WTC11 (cell line): ENCODE measurements at regions not wholly inside any gene's neighbourhood (a gene's known extent, or its start where the extent isn't known, plus 50 kb on each side); places are given as distances from the start of the nearest gene placed in this dataset.

Experiments used
- ATAC-seq: fragments of 200-7000 bp; cut with Tn5 transposase; 2 replicates; pipeline ENCODE4 v1.10.0; 2021; ENCODE audit warnings: mild to moderate bottlenecking, moderate library complexity
- CTCF ChIA-PET: fragments of 300-600 bp; sonication (Branson Sonifier 250); formaldehyde crosslinking; loops from one replicate; lab custom pipeline; 2021; ENCODE audit warnings: antibody characterized with exemption; lab: Charles Lee
- POLR2A ChIA-PET: fragments of 350-600 bp; sonication (Branson Sonifier 250); formaldehyde crosslinking; loops from one replicate; lab custom pipeline; 2021; ENCODE audit warnings: antibody characterized with exemption; lab: Charles Lee
- DNase-seq: peaks from one replicate; pipeline ENCODE4 v3.0.0; 2021; ENCODE audit warnings: low spot score
- H3K27ac Mint-ChIP-seq: 2 replicates; pipeline ENCODE4 v1.8.0; 2021; ENCODE audit warnings: mixed read lengths
- H3K27me3 Mint-ChIP-seq: 2 replicates; pipeline ENCODE4 v1.8.0; 2021; ENCODE audit warnings: low read depth, mild to moderate bottlenecking, moderate library complexity, mixed read lengths
- H3K36me3 Mint-ChIP-seq: 2 replicates; pipeline ENCODE4 v1.8.0; 2021; ENCODE audit warnings: mixed read lengths
- H3K4me1 Mint-ChIP-seq: 2 replicates; pipeline ENCODE4 v1.8.0; 2022; ENCODE audit warnings: mixed read lengths
- H3K4me3 Mint-ChIP-seq: 2 replicates; pipeline ENCODE4 v1.8.0; 2021; ENCODE audit warnings: mild to moderate bottlenecking, moderate library complexity, mixed read lengths
- H3K9me3 Mint-ChIP-seq: 2 replicates; pipeline ENCODE4 v1.8.0; 2021; ENCODE audit warnings: mixed read lengths
- CREB1 ChIP-seq: sonication (generic); formaldehyde crosslinking; IDR thresholded peaks from 2 replicates; pipeline ENCODE4 v1.8.0; 2023; ENCODE audit warnings: mild to moderate bottlenecking, missing genetic modification reagents
- FOXK1 ChIP-seq: sonication (generic); formaldehyde crosslinking; IDR thresholded peaks from 2 replicates; pipeline ENCODE4 v1.8.0; 2022; ENCODE audit warnings: mild to moderate bottlenecking, moderate library complexity, missing genetic modification reagents
- PRRX2 ChIP-seq: fragments of 250-450 bp; sonication (Bioruptor Pico); IDR thresholded peaks from 2 replicates; pipeline ENCODE4 v1.8.0; 2021; ENCODE audit warnings: mild to moderate bottlenecking
- RORB ChIP-seq: fragments of 250-450 bp; sonication (Bioruptor Pico); IDR thresholded peaks from 2 replicates; pipeline ENCODE4 v1.9.0; 2021; ENCODE audit warnings: mild to moderate bottlenecking
- SP1 ChIP-seq: sonication (generic); formaldehyde crosslinking; conservative IDR thresholded peaks from 2 replicates; pipeline ENCODE4 v1.8.1; 2022; ENCODE audit warnings: missing genetic modification reagents
- ZNF317 ChIP-seq: sonication (generic); formaldehyde crosslinking; IDR thresholded peaks from 2 replicates; pipeline ENCODE4 v1.8.1; 2023; ENCODE audit warnings: low read depth, mild to moderate bottlenecking, moderate library complexity, missing genetic modification reagents, borderline replicate concordance
- ZNF671 ChIP-seq: fragments of 250-450 bp; sonication (Bioruptor Pico); IDR thresholded peaks from 2 replicates; pipeline ENCODE4 v1.8.0; 2021; ENCODE audit warnings: mild to moderate bottlenecking
- TF ChIP-seq, protein P1 (sequence below): fragments of 250-450 bp; sonication (Bioruptor Pico); IDR thresholded peaks from 2 replicates; pipeline ENCODE4 v1.8.0; 2021; ENCODE audit warnings: mild to moderate bottlenecking
- TF ChIP-seq, protein P2 (sequence below): sonication (generic); formaldehyde crosslinking; IDR thresholded peaks from 2 replicates; pipeline ENCODE4 v1.8.1; 2023; ENCODE audit warnings: mild to moderate bottlenecking, missing genetic modification reagents, borderline replicate concordance
- TF ChIP-seq, protein P3 (sequence below): sonication (generic); formaldehyde crosslinking; conservative IDR thresholded peaks from 2 replicates; pipeline ENCODE4 v1.8.1; 2022; ENCODE audit warnings: mild to moderate bottlenecking, missing genetic modification reagents
- TF ChIP-seq, protein P4 (sequence below): fragments of 250-450 bp; sonication (Bioruptor Pico); conservative IDR thresholded peaks from 2 replicates; pipeline ENCODE4 v1.9.0; 2021; ENCODE audit warnings: mild to moderate bottlenecking
- TF ChIP-seq, protein P5 (sequence below): sonication (generic); formaldehyde crosslinking; IDR thresholded peaks from 2 replicates; pipeline ENCODE4 v1.8.0; 2022; ENCODE audit warnings: mild to moderate bottlenecking, missing genetic modification reagents
- TF ChIP-seq, protein P6 (sequence below): fragments of 250-450 bp; sonication (Bioruptor Pico); IDR thresholded peaks from 2 replicates; pipeline ENCODE4 v1.9.0; 2021; ENCODE audit warnings: mild to moderate bottlenecking, borderline replicate concordance
- TF ChIP-seq, protein P7 (sequence below): sonication (generic); formaldehyde crosslinking; IDR thresholded peaks from 2 replicates; pipeline ENCODE4 v1.8.1; 2022; ENCODE audit warnings: low read depth, missing genetic modification reagents, borderline replicate concordance

DNA sequence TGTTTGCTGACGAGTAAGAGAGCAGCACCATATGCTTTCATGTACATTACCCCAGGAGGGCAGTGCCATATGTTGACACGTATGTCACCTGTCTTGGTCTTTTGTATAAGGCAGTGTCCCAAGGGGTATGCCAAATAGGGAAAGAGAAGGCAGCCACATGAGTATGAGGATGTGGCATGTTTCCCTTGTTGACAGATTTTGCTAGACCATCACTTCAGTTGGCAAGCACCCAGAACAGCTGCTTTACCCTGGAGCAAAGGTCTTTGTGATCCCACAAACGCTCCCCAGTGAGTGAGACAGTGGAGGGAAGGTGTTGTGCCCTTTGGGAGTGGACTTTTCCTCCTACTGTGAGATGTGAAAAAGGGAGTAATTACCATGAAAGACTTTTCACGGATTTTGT, 350.1 kb downstream of the ETV1 start:
- Mint-ChIP-seq H3K27ac (no peak overlapping the region), H3K9me3 (no peaks in the 10 kb centered on the region), H3K4me3 (no peak overlapping the region), H3K27me3 (no peaks in the 10 kb centered on the region)
- POLR2A ChIA-PET: no interaction called here
- DNase-seq (no peak), ATAC-seq (no peak)
- CTCF ChIA-PET: no interaction called here
- TF ChIP-seq, protein P1, sequence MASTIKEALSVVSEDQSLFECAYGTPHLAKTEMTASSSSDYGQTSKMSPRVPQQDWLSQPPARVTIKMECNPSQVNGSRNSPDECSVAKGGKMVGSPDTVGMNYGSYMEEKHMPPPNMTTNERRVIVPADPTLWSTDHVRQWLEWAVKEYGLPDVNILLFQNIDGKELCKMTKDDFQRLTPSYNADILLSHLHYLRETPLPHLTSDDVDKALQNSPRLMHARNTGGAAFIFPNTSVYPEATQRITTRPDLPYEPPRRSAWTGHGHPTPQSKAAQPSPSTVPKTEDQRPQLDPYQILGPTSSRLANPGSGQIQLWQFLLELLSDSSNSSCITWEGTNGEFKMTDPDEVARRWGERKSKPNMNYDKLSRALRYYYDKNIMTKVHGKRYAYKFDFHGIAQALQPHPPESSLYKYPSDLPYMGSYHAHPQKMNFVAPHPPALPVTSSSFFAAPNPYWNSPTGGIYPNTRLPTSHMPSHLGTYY (CRISPR knock-in tag): no peak
- TF ChIP-seq, protein P2, sequence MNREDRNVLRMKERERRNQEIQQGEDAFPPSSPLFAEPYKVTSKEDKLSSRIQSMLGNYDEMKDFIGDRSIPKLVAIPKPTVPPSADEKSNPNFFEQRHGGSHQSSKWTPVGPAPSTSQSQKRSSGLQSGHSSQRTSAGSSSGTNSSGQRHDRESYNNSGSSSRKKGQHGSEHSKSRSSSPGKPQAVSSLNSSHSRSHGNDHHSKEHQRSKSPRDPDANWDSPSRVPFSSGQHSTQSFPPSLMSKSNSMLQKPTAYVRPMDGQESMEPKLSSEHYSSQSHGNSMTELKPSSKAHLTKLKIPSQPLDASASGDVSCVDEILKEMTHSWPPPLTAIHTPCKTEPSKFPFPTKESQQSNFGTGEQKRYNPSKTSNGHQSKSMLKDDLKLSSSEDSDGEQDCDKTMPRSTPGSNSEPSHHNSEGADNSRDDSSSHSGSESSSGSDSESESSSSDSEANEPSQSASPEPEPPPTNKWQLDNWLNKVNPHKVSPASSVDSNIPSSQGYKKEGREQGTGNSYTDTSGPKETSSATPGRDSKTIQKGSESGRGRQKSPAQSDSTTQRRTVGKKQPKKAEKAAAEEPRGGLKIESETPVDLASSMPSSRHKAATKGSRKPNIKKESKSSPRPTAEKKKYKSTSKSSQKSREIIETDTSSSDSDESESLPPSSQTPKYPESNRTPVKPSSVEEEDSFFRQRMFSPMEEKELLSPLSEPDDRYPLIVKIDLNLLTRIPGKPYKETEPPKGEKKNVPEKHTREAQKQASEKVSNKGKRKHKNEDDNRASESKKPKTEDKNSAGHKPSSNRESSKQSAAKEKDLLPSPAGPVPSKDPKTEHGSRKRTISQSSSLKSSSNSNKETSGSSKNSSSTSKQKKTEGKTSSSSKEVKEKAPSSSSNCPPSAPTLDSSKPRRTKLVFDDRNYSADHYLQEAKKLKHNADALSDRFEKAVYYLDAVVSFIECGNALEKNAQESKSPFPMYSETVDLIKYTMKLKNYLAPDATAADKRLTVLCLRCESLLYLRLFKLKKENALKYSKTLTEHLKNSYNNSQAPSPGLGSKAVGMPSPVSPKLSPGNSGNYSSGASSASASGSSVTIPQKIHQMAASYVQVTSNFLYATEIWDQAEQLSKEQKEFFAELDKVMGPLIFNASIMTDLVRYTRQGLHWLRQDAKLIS (CRISPR knock-in tag): no peak
- no peak for TF ChIP-seq FOXK1
- TF ChIP-seq, all 79 proteins: peak for 0
- Mint-ChIP-seq H3K36me3 (no peaks in the 10 kb centered on the region), H3K4me1 (peaks cover 8% of the 10 kb centered on the region)

DNA sequence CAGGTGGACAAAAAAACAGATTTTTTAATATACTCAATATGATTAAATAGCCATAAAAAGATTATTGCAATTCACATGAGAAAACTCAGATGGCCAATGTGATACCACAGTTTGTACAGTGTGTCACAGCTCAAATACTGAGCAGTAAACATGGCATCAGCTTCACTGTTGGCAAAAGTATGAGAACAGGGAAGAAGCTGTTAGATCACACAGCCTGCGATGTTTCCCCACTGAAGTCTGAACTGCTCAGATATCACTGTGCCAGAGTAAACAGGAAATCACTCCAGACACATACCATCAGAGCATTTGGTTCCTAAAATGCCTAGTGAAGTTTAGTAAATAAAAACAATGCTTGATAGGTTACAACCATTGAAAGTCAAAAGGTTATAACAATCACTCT, 347.8 kb downstream of the ETV1 start:
- ATAC-seq: no peak
- no peak for DNase-seq
- H3K4me3 Mint-ChIP-seq: no peak overlapping the region
- H3K27ac Mint-ChIP-seq: no peak overlapping the region
- CTCF ChIA-PET: no interaction called here
- no peaks in the 10 kb centered on the region for H3K9me3 Mint-ChIP-seq
- peaks cover 11% of the 10 kb centered on the region for H3K4me1 Mint-ChIP-seq
- no peak for TF ChIP-seq RORB (CRISPR knock-in tag)
- no peak for TF ChIP-seq CREB1
- TF ChIP-seq, protein P3, sequence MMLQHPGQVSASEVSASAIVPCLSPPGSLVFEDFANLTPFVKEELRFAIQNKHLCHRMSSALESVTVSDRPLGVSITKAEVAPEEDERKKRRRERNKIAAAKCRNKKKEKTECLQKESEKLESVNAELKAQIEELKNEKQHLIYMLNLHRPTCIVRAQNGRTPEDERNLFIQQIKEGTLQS (CRISPR knock-in tag): no peak
- no peaks in the 10 kb centered on the region for H3K27me3 Mint-ChIP-seq
- POLR2A ChIA-PET: no interaction called here
- no peaks in the 10 kb centered on the region for H3K36me3 Mint-ChIP-seq

DNA sequence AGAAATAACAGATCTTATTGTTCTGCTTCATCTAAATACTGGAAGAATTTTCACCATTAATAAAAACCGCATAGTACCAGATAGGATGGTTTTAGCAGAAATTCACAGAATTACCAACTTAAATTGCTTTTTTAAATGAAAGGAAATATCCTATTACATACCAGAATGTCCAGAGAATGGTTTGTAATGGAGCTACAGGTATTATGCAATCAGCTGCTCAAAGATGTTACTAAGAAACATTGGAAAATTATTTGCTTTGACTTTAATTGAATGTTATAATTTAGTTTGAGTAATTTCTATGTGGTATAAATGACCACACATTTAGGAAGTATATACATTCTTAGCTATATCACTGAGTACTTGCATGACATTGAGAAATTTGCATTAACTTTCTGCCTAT, 338.3 kb downstream of the ETV1 start:
- H3K4me1 Mint-ChIP-seq: peaks cover 16% of the 10 kb centered on the region
- H3K27me3 Mint-ChIP-seq: no peaks in the 10 kb centered on the region
- H3K27ac Mint-ChIP-seq: no peak overlapping the region
- TF ChIP-seq PRRX2 (CRISPR knock-in tag) (no peak), ZNF671 (no peak), ZNF317 (CRISPR knock-in tag) (no peak), SP1 (CRISPR knock-in tag) (no peak)
- TF ChIP-seq, protein P4, sequence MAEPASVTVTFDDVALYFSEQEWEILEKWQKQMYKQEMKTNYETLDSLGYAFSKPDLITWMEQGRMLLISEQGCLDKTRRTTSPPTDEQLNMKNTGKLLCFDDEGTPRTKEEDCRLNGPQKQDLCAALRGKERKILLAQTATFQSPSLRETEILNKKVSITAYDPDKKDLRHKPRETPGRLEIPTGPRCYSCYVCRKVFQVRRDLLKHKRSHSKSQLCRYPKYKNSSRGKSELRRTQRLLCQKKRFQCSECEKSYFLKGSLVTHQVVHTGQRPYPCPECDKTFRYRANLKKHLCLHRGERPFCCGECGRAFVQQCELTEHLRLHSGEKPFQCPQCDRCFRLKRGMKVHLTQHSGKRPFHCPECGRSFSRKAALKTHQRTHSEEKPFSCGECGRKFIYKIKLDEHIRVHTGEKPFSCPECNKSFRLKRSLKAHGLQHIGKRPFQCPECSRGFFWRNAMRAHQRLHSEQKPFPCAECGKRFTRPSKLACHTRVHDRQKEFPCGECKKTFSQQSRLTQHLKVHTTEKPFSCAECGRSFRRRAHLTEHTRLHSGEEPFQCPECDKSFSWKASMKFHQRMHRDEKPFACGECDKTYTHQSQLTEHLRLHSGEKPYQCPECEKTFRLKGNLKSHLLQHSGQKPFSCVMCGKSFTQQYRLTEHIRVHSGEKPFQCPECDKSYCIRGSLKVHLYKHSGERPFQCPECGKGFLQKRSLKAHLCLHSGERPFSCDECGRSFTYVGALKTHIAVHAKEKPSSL (CRISPR knock-in tag): no peak
- TF ChIP-seq, protein P5, sequence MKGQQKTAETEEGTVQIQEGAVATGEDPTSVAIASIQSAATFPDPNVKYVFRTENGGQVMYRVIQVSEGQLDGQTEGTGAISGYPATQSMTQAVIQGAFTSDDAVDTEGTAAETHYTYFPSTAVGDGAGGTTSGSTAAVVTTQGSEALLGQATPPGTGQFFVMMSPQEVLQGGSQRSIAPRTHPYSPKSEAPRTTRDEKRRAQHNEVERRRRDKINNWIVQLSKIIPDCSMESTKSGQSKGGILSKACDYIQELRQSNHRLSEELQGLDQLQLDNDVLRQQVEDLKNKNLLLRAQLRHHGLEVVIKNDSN: no peak
- TF ChIP-seq, protein P6, sequence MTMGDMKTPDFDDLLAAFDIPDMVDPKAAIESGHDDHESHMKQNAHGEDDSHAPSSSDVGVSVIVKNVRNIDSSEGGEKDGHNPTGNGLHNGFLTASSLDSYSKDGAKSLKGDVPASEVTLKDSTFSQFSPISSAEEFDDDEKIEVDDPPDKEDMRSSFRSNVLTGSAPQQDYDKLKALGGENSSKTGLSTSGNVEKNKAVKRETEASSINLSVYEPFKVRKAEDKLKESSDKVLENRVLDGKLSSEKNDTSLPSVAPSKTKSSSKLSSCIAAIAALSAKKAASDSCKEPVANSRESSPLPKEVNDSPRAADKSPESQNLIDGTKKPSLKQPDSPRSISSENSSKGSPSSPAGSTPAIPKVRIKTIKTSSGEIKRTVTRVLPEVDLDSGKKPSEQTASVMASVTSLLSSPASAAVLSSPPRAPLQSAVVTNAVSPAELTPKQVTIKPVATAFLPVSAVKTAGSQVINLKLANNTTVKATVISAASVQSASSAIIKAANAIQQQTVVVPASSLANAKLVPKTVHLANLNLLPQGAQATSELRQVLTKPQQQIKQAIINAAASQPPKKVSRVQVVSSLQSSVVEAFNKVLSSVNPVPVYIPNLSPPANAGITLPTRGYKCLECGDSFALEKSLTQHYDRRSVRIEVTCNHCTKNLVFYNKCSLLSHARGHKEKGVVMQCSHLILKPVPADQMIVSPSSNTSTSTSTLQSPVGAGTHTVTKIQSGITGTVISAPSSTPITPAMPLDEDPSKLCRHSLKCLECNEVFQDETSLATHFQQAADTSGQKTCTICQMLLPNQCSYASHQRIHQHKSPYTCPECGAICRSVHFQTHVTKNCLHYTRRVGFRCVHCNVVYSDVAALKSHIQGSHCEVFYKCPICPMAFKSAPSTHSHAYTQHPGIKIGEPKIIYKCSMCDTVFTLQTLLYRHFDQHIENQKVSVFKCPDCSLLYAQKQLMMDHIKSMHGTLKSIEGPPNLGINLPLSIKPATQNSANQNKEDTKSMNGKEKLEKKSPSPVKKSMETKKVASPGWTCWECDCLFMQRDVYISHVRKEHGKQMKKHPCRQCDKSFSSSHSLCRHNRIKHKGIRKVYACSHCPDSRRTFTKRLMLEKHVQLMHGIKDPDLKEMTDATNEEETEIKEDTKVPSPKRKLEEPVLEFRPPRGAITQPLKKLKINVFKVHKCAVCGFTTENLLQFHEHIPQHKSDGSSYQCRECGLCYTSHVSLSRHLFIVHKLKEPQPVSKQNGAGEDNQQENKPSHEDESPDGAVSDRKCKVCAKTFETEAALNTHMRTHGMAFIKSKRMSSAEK (CRISPR knock-in tag): no peak
- TF ChIP-seq, protein P7, sequence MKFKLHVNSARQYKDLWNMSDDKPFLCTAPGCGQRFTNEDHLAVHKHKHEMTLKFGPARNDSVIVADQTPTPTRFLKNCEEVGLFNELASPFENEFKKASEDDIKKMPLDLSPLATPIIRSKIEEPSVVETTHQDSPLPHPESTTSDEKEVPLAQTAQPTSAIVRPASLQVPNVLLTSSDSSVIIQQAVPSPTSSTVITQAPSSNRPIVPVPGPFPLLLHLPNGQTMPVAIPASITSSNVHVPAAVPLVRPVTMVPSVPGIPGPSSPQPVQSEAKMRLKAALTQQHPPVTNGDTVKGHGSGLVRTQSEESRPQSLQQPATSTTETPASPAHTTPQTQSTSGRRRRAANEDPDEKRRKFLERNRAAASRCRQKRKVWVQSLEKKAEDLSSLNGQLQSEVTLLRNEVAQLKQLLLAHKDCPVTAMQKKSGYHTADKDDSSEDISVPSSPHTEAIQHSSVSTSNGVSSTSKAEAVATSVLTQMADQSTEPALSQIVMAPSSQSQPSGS (CRISPR knock-in tag): no peak
- CTCF ChIA-PET: no interaction called here
- peaks cover 7% of the 10 kb centered on the region for H3K9me3 Mint-ChIP-seq
- peaks cover 3% of the 10 kb centered on the region for H3K36me3 Mint-ChIP-seq
- POLR2A ChIA-PET: no interaction called here
- DNase-seq (no peak), ATAC-seq (no peak)
- no peak overlapping the region for H3K4me3 Mint-ChIP-seq
